T-cell (primary cell): ENCODE measurements at regions not wholly inside any gene's neighbourhood (a gene's known extent, or its start where the extent isn't known, plus 50 kb on each side); places are given as distances from the start of the nearest gene placed in this dataset.

Experiments
- ATAC-seq, 4 experiments: fragments of 200-7000 bp in 3 of 4; fragments of 150-1000 bp in 1 of 4; cut with Tn5 transposase; replicated peaks in 1 of 4; 1 replicate in 3 of 4; 2 replicates in 1 of 4; pipeline ENCODE4 v1.10.0; 2021; ENCODE audit warnings: moderate library complexity in 3 of 4, mild to moderate bottlenecking in 2 of 4, moderate number of reproducible peaks in 1 of 4
- CTCF ChIA-PET, 2 donors: fragments of 300-600 bp; sonication (Branson Sonifier 250); formaldehyde crosslinking; loops; one replicate each; lab custom pipeline; 2022; ENCODE audit warnings: antibody characterized with exemption in 2 of 2; lab: Charles Lee
- POLR2A ChIA-PET, 2 donors: fragments of 300-600 bp; sonication (Branson Sonifier 250); formaldehyde crosslinking; loops; one replicate each; lab custom pipeline; 2022; ENCODE audit warnings: antibody characterized with exemption in 2 of 2; lab: Charles Lee
- DNase-seq, 35 experiments: peaks; one replicate each; pipeline versions ENCODE4 v3.0.0 to v3.0.0-alpha.2; 2013 to 2023
- H3K27ac ChIP-seq: one replicate; pipeline ENCODE4 v1.5.1; 2013; ENCODE audit warnings: low read length
- H3K27me3 ChIP-seq, 2 experiments: replicated peaks in 1 of 2; 1 replicate in 1 of 2; 2 replicates in 1 of 2; pipeline versions ENCODE4 v1.6.1 to v1.7.0; 2013; ENCODE audit warnings: low read length in 1 of 2, mixed read lengths in 1 of 2; ENCODE audit not compliant: control insufficient read depth in 2 of 2, insufficient read depth in 2 of 2; ENCODE audit errors: extremely low read depth in 1 of 2
- H3K36me3 ChIP-seq, 2 donors: 1 replicate in 1 of 2; 2 replicates in 1 of 2; pipeline versions ENCODE4 v1.6.1 to v1.7.0; 2013; ENCODE audit warnings: low read length in 1 of 2; ENCODE audit not compliant: control insufficient read depth in 2 of 2, insufficient read depth in 1 of 2; ENCODE audit errors: extremely low read depth in 1 of 2
- H3K4me1 ChIP-seq, 2 experiments: 1 replicate in 1 of 2; 2 replicates in 1 of 2; pipeline versions ENCODE4 v1.6.1 to v1.7.0; 2013; ENCODE audit warnings: low read length in 2 of 2, mixed read lengths in 1 of 2; ENCODE audit not compliant: insufficient read depth in 2 of 2, control insufficient read depth in 1 of 2; ENCODE audit errors: extremely low read depth in 1 of 2
- H3K4me3 ChIP-seq, 2 donors: 1 replicate in 1 of 2; 2 replicates in 1 of 2; pipeline versions ENCODE4 v1.5.1 to v1.7.0; 2013; ENCODE audit warnings: mild to moderate bottlenecking in 2 of 2, low read length in 1 of 2, moderate library complexity in 1 of 2; ENCODE audit not compliant: control insufficient read depth in 1 of 2; ENCODE audit errors: extremely low read depth in 1 of 2
- H3K9me3 ChIP-seq: 2 replicates; pipeline ENCODE4 v1.7.0; 2013
- H3K27ac Mint-ChIP-seq, 2 donors: one replicate each; pipeline ENCODE4 v1.8.0; 2020 to 2021; ENCODE audit warnings: mild to moderate bottlenecking in 2 of 2, mixed read lengths in 2 of 2
- H3K27me3 Mint-ChIP-seq, 2 donors: one replicate each; pipeline ENCODE4 v1.8.0; 2021 to 2022; ENCODE audit warnings: mixed read lengths in 2 of 2
- H3K36me3 Mint-ChIP-seq: one replicate; pipeline ENCODE4 v1.8.0; 2021; ENCODE audit warnings: mixed read lengths
- H3K4me1 Mint-ChIP-seq, 3 donors: one replicate each; pipeline ENCODE4 v1.8.0; 2020 to 2022; ENCODE audit warnings: mixed read lengths in 3 of 3, mild to moderate bottlenecking in 1 of 3
- H3K4me3 Mint-ChIP-seq, 3 donors: one replicate each; pipeline ENCODE4 v1.8.0; 2020 to 2022; ENCODE audit warnings: mild to moderate bottlenecking in 3 of 3, mixed read lengths in 3 of 3, moderate library complexity in 3 of 3
- H3K9me3 Mint-ChIP-seq, 3 donors: one replicate each; pipeline ENCODE4 v1.8.0; 2020 to 2022; ENCODE audit warnings: mixed read lengths in 3 of 3
- WGBS: methylation state at CpG from one replicate; pipeline ENCODE4 v1.1.5; 2013; ENCODE audit warnings: missing lambda C conversion rate; ENCODE audit not compliant: insufficient coverage; 5-methylcytosine and 5-hydroxymethylcytosine counted together

GRCh38 chr16:6032438-6032837 lies 934.8 kb upstream of the EEF2KMT start:
- no peaks in the 10 kb centered on the region for H3K27me3 Mint-ChIP-seq
- 57% methylated on average over 1 of the region's 3 CpGs for WGBS
- Histone ChIP-seq H3K9me3 (no peaks in the 10 kb centered on the region), H3K36me3 (no peaks in the 10 kb centered on the region), H3K4me3 (no peak overlapping the region), H3K4me1 (no peaks in the 10 kb centered on the region), H3K27me3 (no peaks in the 10 kb centered on the region), H3K27ac (no peak overlapping the region)
- peaks cover 3 to 9% (median 5%) of the 10 kb centered on the region in 3 donors for H3K9me3 Mint-ChIP-seq
- no peak overlapping the region for H3K27ac Mint-ChIP-seq
- CTCF ChIA-PET = no interaction called here
- H3K4me1 Mint-ChIP-seq = no peaks in the 10 kb centered on the region
- no peaks in the 10 kb centered on the region for H3K36me3 Mint-ChIP-seq
- H3K4me3 Mint-ChIP-seq = no peak overlapping the region
- POLR2A ChIA-PET = no interaction called here
- ATAC-seq = no peak
- DNase-seq = no peak

GRCh38 chr16:6031567-6031966 lies 934.0 kb upstream of the EEF2KMT start:
- CTCF ChIA-PET = no interaction called here
- Mint-ChIP-seq H3K27ac (no peak overlapping the region), H3K4me1 (no peaks in the 10 kb centered on the region)

GRCh38 chr16:6031102-6031501 lies 933.5 kb upstream of the EEF2KMT start:
- Mint-ChIP-seq H3K27me3 (no peaks in the 10 kb centered on the region), H3K4me1 (no peaks in the 10 kb centered on the region)
- WGBS = 87% methylated on average over 4 of the region's 5 CpGs

More at GRCh38 chr16:6031567-6031966, 934.0 kb upstream of the EEF2KMT start:
- no peak overlapping the region for H3K4me3 Mint-ChIP-seq
- Histone ChIP-seq H3K27me3 (no peaks in the 10 kb centered on the region), H3K27ac (no peak overlapping the region), H3K36me3 (no peaks in the 10 kb centered on the region), H3K4me3 (no peak overlapping the region), H3K4me1 (no peaks in the 10 kb centered on the region), H3K9me3 (no peaks in the 10 kb centered on the region)
- peaks cover 5 to 9% (median 7%) of the 10 kb centered on the region in 3 donors for H3K9me3 Mint-ChIP-seq
- POLR2A ChIA-PET = interaction anchor here in 1 of 2 donors (0.6 kb wide), 1 partner anchor 58 kb away, joined by 6 read pairs; no protein-coding TSS in a partner anchor
- ATAC-seq = no peak
- no peaks in the 10 kb centered on the region for H3K36me3 Mint-ChIP-seq
- no peak for DNase-seq
- no peaks in the 10 kb centered on the region for H3K27me3 Mint-ChIP-seq
- WGBS = 51% methylated on average over 5 of the region's 7 CpGs

GRCh38 chr16:6027733-6028132 lies 930.1 kb upstream of the EEF2KMT start:
- H3K27me3 Mint-ChIP-seq = no peaks in the 10 kb centered on the region
- no peaks in the 10 kb centered on the region for H3K36me3 ChIP-seq
- 80% methylated on average over 7 of the region's 7 CpGs for WGBS
- H3K36me3 Mint-ChIP-seq = no peaks in the 10 kb centered on the region
- no peaks in the 10 kb centered on the region for H3K4me1 Mint-ChIP-seq
- peaks cover 0 to 8% (median 5%) of the 10 kb centered on the region in 3 donors for H3K9me3 Mint-ChIP-seq
- no peak overlapping the region for H3K4me3 ChIP-seq
- H3K27ac ChIP-seq = no peak overlapping the region
- H3K4me1 ChIP-seq = no peaks in the 10 kb centered on the region
- DNase-seq = no peak
- H3K27me3 ChIP-seq = no peaks in the 10 kb centered on the region
- no peak for ATAC-seq
- POLR2A ChIA-PET = no interaction called here
- H3K27ac Mint-ChIP-seq = no peak overlapping the region
- H3K4me3 Mint-ChIP-seq = no peak overlapping the region
- H3K9me3 ChIP-seq = no peaks in the 10 kb centered on the region
- CTCF ChIA-PET = no interaction called here

More at GRCh38 chr16:6031102-6031501, 933.5 kb upstream of the EEF2KMT start:
- Histone ChIP-seq H3K27me3 (no peaks in the 10 kb centered on the region), H3K4me1 (no peaks in the 10 kb centered on the region), H3K27ac (no peak overlapping the region), H3K9me3 (no peaks in the 10 kb centered on the region), H3K36me3 (no peaks in the 10 kb centered on the region), H3K4me3 (no peak overlapping the region)
- ChIA-PET CTCF (no interaction called here), POLR2A (interaction anchor here in 1 of 2 donors (0.6 kb wide), 1 partner anchor 58 kb away, joined by 6 read pairs; no protein-coding TSS in a partner anchor)
- DNase-seq (no peak), ATAC-seq (no peak)
- Mint-ChIP-seq H3K4me3 (no peak overlapping the region), H3K27ac (no peak overlapping the region), H3K9me3 (peaks cover 5 to 9% (median 7%) of the 10 kb centered on the region in 3 donors), H3K36me3 (no peaks in the 10 kb centered on the region)

GRCh38 chr16:6023449-6023848 lies 925.9 kb upstream of the EEF2KMT start:
- no peak overlapping the region for H3K4me3 Mint-ChIP-seq
- H3K27me3 ChIP-seq = peaks cover 0 to 23% of the 10 kb centered on the region in 2 experiments
- H3K36me3 ChIP-seq = no peaks in the 10 kb centered on the region
- WGBS = 75% methylated on average over 6 of the region's 14 CpGs
- H3K4me3 ChIP-seq = no peak overlapping the region
- H3K4me1 Mint-ChIP-seq = no peaks in the 10 kb centered on the region
- no peak overlapping the region for H3K27ac Mint-ChIP-seq
- no peak for DNase-seq
- no peak for ATAC-seq
- ChIA-PET POLR2A (interaction anchor here in 1 of 2 donors (0.6 kb wide), 1 partner anchor 104 kb away, joined by 3 read pairs; no protein-coding TSS in a partner anchor), CTCF (no interaction called here)
- H3K36me3 Mint-ChIP-seq = no peaks in the 10 kb centered on the region
- H3K4me1 ChIP-seq = no peaks in the 10 kb centered on the region
- H3K27ac ChIP-seq = no peak overlapping the region
- H3K27me3 Mint-ChIP-seq = peaks cover 4 to 15% of the 10 kb centered on the region in 2 donors
- no peaks in the 10 kb centered on the region for H3K9me3 ChIP-seq
- peaks cover 0 to 10% (median 0%) of the 10 kb centered on the region in 3 donors for H3K9me3 Mint-ChIP-seq

GRCh38 chr16:6021276-6021943 lies 923.8 kb upstream of the EEF2KMT start:
- peaks cover 2 to 7% (median 3%) of the 10 kb centered on the region in 3 donors for H3K9me3 Mint-ChIP-seq
- 63% methylated on average over 4 of the region's 9 CpGs for WGBS
- Histone ChIP-seq H3K27me3 (peaks cover 6 to 25% of the 10 kb centered on the region in 2 experiments), H3K9me3 (no peaks in the 10 kb centered on the region), H3K36me3 (no peaks in the 10 kb centered on the region), H3K27ac (no peak overlapping the region), H3K4me1 (no peaks in the 10 kb centered on the region), H3K4me3 (no peak overlapping the region)
- H3K27me3 Mint-ChIP-seq = peaks cover 11 to 22% of the 10 kb centered on the region in 2 donors
- H3K27ac Mint-ChIP-seq = no peak overlapping the region
- ChIA-PET CTCF (interaction anchor here in 1 of 2 donors (0.6 kb wide), 1 partner anchor 10 kb away, joined by 3 read pairs; no protein-coding TSS in a partner anchor), POLR2A (no interaction called here)
- ATAC-seq (no peak), DNase-seq (no peak)
- H3K4me3 Mint-ChIP-seq = no peak overlapping the region
- no peaks in the 10 kb centered on the region for H3K4me1 Mint-ChIP-seq
- no peaks in the 10 kb centered on the region for H3K36me3 Mint-ChIP-seq
